Stomach (tissue), 4 donors: ENCODE measurements at regions not wholly inside any gene's neighbourhood (a gene's known extent, or its start where the extent isn't known, plus 50 kb on each side); places are given as distances from the start of the nearest gene placed in this dataset.

ENCODE experiments used
- POLR2A ChIP-seq, 4 donors: fragments of 450-650 bp; IDR thresholded peaks; one replicate each; pipeline ENCODE4 v1.6.1; 2016; ENCODE audit warnings: antibody characterized with exemption in 4 of 4, control low read depth in 2 of 4, mild to moderate bottlenecking in 1 of 4, moderate library complexity in 1 of 4
- TF ChIP-seq, protein P1 (sequence below), 7 experiments: fragments of 450-650 bp in 4 of 7; fragments of 200-600 bp in 3 of 7; sonication (generic) in 3 of 7; IDR thresholded peaks; one replicate each; pipeline ENCODE4 v1.5.1; 2016 to 2019; ENCODE audit warnings: antibody characterized with exemption in 7 of 7, control low read depth in 2 of 7, mild to moderate bottlenecking in 1 of 7

DNA sequence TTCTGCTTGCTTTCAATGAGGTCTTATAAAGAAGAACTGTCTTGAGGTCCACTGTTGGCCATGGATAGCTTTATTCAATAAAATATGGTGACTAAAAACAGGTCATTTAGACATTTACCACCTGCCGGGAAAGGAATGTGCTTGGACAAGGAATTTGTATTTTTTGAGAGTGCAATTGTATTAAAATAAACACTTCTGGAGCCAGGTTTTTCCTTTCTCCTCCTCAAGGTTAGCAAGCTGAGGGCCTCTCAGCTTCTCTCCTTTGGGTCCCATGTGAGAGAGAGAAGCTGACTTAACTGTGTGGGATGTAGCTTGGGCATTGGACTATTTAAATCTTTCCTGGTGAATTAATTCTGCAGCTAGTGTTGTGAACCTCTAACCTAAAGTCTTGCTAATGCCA is 321.0 kb downstream of the MEIS1 start:
- TF ChIP-seq, protein P1, sequence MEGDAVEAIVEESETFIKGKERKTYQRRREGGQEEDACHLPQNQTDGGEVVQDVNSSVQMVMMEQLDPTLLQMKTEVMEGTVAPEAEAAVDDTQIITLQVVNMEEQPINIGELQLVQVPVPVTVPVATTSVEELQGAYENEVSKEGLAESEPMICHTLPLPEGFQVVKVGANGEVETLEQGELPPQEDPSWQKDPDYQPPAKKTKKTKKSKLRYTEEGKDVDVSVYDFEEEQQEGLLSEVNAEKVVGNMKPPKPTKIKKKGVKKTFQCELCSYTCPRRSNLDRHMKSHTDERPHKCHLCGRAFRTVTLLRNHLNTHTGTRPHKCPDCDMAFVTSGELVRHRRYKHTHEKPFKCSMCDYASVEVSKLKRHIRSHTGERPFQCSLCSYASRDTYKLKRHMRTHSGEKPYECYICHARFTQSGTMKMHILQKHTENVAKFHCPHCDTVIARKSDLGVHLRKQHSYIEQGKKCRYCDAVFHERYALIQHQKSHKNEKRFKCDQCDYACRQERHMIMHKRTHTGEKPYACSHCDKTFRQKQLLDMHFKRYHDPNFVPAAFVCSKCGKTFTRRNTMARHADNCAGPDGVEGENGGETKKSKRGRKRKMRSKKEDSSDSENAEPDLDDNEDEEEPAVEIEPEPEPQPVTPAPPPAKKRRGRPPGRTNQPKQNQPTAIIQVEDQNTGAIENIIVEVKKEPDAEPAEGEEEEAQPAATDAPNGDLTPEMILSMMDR (IDR thresholded peaks at IDR 0.05) = no peak
- TF ChIP-seq POLR2A (IDR thresholded peaks at IDR 0.05) = no peak
